ENCODE measurements at regions not wholly inside any gene's neighbourhood (a gene's known extent, or its start where the extent isn't known, plus 50 kb on each side); places are given as distances from the start of the nearest gene placed in this dataset.

DNA sequence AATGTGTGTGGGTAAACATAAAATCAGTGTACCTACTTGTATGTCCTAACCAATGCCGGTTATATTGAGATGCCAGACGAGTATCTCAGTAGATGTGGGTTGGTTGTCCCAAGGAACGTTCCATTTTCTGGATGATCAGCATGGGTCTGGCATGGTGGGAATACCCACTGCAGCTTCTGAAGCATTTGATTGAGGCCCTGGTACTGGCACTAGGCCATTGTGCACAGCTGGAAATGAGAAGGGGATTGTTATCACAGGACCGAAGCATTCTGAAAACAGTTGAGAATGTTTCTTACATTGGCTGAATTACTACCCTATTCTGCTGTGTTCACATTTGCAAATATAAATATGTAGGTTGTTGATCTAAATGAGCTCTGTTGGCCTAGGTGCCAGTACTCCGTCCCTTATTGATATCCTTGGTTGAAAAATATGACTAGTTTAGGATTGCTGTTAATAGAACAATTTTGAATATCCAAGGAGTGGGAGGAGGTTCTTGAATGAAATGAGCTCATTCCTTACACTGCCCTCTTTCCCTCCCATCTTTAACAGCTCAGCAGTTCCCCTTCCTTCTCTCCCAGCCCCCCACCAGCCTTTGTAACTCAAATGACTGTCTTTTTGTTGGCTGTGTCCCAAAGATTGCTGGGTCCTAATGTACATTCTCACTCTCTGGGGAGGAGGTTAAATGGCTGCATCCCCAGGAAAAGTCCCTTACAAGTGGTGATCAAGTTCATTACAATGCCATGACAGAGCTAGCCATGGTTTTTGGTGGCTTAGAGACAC, 293.3 kb upstream of the TPM1 start:
- no peak overlapping the region for H3K4me3 ChIP-seq (ENCODE audit: low read depth, low read length)
- no peak for DNase-seq (ENCODE audit: low read depth, low spot score)
- POLR2A ChIA-PET: no interaction called here
- no peaks in the 10 kb centered on the region for H3K27me3 ChIP-seq (ENCODE audit: control insufficient read depth, insufficient read depth, low read length)
- no peak overlapping the region for H3K27ac ChIP-seq (ENCODE audit: low read depth, low read length)
- H3K9me3 ChIP-seq (ENCODE audit: control insufficient read depth, insufficient read depth, low read length): no peaks in the 10 kb centered on the region
- CTCF ChIA-PET: interaction anchor here (1.0 kb wide), 1 partner anchor 9 kb away, joined by 3 read pairs; no protein-coding TSS in a partner anchor
- TF ChIP-seq, protein P1, sequence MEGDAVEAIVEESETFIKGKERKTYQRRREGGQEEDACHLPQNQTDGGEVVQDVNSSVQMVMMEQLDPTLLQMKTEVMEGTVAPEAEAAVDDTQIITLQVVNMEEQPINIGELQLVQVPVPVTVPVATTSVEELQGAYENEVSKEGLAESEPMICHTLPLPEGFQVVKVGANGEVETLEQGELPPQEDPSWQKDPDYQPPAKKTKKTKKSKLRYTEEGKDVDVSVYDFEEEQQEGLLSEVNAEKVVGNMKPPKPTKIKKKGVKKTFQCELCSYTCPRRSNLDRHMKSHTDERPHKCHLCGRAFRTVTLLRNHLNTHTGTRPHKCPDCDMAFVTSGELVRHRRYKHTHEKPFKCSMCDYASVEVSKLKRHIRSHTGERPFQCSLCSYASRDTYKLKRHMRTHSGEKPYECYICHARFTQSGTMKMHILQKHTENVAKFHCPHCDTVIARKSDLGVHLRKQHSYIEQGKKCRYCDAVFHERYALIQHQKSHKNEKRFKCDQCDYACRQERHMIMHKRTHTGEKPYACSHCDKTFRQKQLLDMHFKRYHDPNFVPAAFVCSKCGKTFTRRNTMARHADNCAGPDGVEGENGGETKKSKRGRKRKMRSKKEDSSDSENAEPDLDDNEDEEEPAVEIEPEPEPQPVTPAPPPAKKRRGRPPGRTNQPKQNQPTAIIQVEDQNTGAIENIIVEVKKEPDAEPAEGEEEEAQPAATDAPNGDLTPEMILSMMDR (IDR thresholded peaks at IDR 0.05; ENCODE audit: low read depth, low read length): no peak

DNA sequence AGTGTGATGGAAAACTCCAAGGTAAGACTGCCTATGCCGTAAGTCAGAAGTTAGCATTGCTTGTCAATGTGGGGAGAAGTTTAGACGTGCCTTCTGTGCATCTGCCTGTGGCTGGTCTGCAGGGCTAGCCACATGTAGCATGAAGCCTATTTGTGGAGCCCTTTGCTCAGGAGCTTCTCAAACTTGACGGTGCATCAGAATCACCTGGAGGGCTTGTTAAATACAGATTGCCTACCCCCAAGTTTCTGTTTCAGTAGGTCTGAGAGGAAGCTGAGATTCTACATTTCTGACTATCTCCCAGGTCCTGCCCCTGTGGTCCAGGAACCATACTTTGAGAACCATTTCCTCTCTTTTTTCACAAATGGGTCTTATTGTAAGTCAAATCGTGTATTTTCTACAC, 292.1 kb upstream of the TPM1 start:
- Histone ChIP-seq H3K27ac (ENCODE audit: low read depth, low read length) (no peak overlapping the region), H3K9me3 (ENCODE audit: control insufficient read depth, insufficient read depth, low read length) (no peaks in the 10 kb centered on the region), H3K4me3 (ENCODE audit: low read depth, low read length) (no peak overlapping the region), H3K27me3 (ENCODE audit: control insufficient read depth, insufficient read depth, low read length) (no peaks in the 10 kb centered on the region)
- ChIA-PET POLR2A (no interaction called here), CTCF (interaction anchor here (1.6 kb wide), 1 partner anchor 8 kb away, joined by 6 read pairs; no protein-coding TSS in a partner anchor)
- TF ChIP-seq, protein P1 (IDR thresholded peaks at IDR 0.05; ENCODE audit: low read depth, low read length): no peak
- DNase-seq (ENCODE audit: low read depth, low spot score): no peak

DNA sequence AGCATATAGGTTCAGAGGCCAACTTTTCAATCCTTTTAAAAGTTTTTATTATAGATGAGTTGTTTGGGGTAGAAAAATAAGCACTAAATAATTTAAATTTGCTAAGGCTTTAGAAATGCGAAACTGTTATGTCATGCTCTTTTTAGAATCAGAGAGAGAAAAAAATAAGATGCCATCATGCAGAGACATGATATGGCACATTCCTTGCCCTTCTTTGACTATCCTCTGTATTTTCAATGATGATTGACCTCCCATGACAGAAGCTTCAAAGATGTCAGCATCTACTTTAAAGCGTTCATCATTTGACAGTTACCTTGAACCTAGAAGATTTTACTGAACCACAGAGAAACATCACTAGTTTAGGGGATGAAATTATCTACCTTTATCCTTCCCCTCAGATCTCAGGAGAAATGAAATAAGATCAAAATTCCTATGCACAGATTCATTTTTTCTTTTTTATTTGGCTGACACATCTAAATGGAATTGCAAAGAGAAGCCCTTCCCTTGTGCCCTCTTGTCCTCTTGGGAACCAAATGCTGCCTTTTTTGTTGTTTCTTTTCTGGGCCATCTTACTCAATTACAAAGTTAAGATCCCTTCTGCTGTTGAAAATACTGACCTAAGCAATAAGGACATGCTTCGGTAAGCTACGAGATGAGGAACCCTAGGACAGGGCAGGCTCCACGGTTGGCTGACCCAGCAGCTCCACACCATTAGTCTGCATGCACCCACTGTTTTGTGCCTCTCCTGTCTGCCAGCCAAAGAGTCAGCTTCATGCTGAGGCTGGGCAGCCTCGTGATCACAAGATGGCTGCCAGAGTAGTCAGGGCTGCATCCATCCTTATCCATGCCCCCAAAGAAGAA, 289.7 kb upstream of the TPM1 start:
- TF ChIP-seq, protein P1 (IDR thresholded peaks at IDR 0.05; ENCODE audit: low read depth, low read length): no peak
- DNase-seq (ENCODE audit: low read depth, low spot score): no peak
- ChIA-PET POLR2A (no interaction called here), CTCF (interaction anchor here (7.5 kb wide), 1 partner anchor 10 kb away, joined by 52 read pairs; no protein-coding TSS in a partner anchor)
- Histone ChIP-seq H3K27ac (ENCODE audit: low read depth, low read length) (no peak overlapping the region), H3K9me3 (ENCODE audit: control insufficient read depth, insufficient read depth, low read length) (no peaks in the 10 kb centered on the region), H3K27me3 (ENCODE audit: control insufficient read depth, insufficient read depth, low read length) (no peaks in the 10 kb centered on the region), H3K4me3 (ENCODE audit: low read depth, low read length) (no peak overlapping the region)

DNA sequence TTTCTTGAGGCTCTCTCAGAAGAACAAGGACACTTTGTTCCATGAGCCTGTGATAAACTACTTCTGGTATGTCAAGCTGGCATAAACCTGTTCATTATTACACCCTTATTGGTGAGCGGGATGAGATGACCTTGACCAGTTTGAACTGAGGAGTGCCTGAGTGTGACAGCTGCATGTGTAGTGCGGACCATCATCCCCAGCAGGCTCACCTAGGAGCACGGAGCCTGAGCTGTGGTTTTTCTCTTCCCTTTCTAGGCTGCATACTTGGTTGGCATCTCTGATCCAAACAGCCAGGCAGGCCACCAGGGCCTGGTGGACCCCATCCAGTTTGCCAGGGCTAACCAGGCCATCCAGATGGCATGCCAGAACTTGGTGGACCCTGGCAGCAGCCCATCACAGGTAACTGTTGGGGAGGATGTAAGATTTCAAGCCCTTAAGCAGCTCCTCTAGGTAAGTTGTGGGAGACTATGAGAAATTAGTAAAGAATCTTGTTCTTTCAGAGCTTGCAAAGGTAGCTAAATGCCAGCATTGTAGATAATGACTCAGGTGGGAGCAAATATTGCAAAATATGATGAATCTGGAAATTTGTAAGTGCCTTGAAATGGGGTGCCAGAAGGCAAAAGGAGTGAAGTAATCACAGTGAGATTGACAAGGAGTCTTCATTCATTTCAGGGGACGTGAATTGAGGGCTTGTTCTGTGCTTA, 288.9 kb upstream of the TPM1 start:
- H3K4me3 ChIP-seq (ENCODE audit: low read depth, low read length): no peak overlapping the region
- DNase-seq (ENCODE audit: low read depth, low spot score): no peak
- H3K27ac ChIP-seq (ENCODE audit: low read depth, low read length): no peak overlapping the region
- TF ChIP-seq, protein P1 (IDR thresholded peaks at IDR 0.05; ENCODE audit: low read depth, low read length): no peak
- H3K27me3 ChIP-seq (ENCODE audit: control insufficient read depth, insufficient read depth, low read length): no peaks in the 10 kb centered on the region
- H3K9me3 ChIP-seq (ENCODE audit: control insufficient read depth, insufficient read depth, low read length): no peaks in the 10 kb centered on the region
- POLR2A ChIA-PET: no interaction called here
- CTCF ChIA-PET: interaction anchor here (7.5 kb wide), 1 partner anchor 11 kb away, joined by 52 read pairs; no protein-coding TSS in a partner anchor

Measured in AG04450 (cell line).